H1 (cell line): ENCODE measurements at regions not wholly inside any gene's neighbourhood (a gene's known extent, or its start where the extent isn't known, plus 50 kb on each side); places are given as distances from the start of the nearest gene placed in this dataset.

Source experiments
- CHD7 ChIP-seq: fragments of 300-600 bp; sonication (generic); IDR thresholded peaks from 2 replicates; pipeline ENCODE4 v1.7.1; 2012; ENCODE audit warnings: low read length, moderate library complexity, mild to moderate bottlenecking, inconsistent platforms; ENCODE audit not compliant: insufficient replicate concordance

GRCh38 chr3:159805411-159805772, 183.2 kb upstream of the IL12A start (continued):
- no peak for TF ChIP-seq CHD7
